ENCODE measurements at regions not wholly inside any gene's neighbourhood (a gene's known extent, or its start where the extent isn't known, plus 50 kb on each side); places are given as distances from the start of the nearest gene placed in this dataset. TPM values are rescaled to one million over a fixed set of nuclear protein-coding genes. Genes with fewer than 3 reads are reported as not detected.

GRCh38 chr6:51553246-51554015, 534.0 kb downstream of the PKHD1 start:
- ChIA-PET POLR2A (no interaction called here), CTCF (no interaction called here)
- no peak for TF ChIP-seq CTCF (IDR thresholded peaks at IDR 0.05; ENCODE audit: insufficient read depth, low read depth, low read length)
- H3K27me3 ChIP-seq (ENCODE audit: control insufficient read depth, insufficient read depth, low read length) = no peaks in the 10 kb centered on the region
- no peaks in the 10 kb centered on the region for H3K36me3 ChIP-seq (ENCODE audit: control insufficient read depth, insufficient read depth, low read length)
- no peak for DNase-seq (ENCODE audit: low read depth)
- no peak overlapping the region for H3K4me3 ChIP-seq (ENCODE audit: low read depth, low read length)

DNA sequence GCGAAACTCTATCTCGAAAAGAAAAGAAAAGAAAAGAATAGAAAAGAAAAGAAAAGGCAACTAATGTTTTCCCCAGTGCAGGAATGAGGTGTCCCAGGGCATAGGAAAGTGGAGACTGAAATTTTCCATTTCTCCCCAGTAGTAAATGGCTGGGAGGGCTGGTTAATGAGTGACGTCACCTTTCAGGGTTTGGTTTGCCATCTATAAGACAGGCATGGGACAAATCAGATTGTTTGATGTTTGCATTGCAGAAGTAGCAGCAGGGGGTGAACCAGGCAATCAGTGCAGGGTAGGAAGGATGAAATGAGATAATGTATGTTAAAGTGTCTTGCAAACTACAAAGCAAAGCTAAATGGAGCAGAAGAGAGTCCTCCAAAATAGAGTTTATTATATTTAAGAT, 533.4 kb downstream of the PKHD1 start:
- POLR2A ChIA-PET = no interaction called here
- TF ChIP-seq CTCF (IDR thresholded peaks at IDR 0.05; ENCODE audit: insufficient read depth, low read depth, low read length) = no peak
- H3K4me3 ChIP-seq (ENCODE audit: low read depth, low read length) = no peak overlapping the region
- DNase-seq (ENCODE audit: low read depth) = no peak
- no peaks in the 10 kb centered on the region for H3K36me3 ChIP-seq (ENCODE audit: control insufficient read depth, insufficient read depth, low read length)
- H3K27me3 ChIP-seq (ENCODE audit: control insufficient read depth, insufficient read depth, low read length) = no peaks in the 10 kb centered on the region
- CTCF ChIA-PET = no interaction called here

- Histone ChIP-seq H3K4me3 (ENCODE audit: low read depth, low read length) (no peak overlapping the region), H3K36me3 (ENCODE audit: control insufficient read depth, insufficient read depth, low read length) (no peaks in the 10 kb centered on the region), H3K27me3 (ENCODE audit: control insufficient read depth, insufficient read depth, low read length) (no peaks in the 10 kb centered on the region)
- TF ChIP-seq CTCF (IDR thresholded peaks at IDR 0.05; ENCODE audit: insufficient read depth, low read depth, low read length) = no peak
- POLR2A ChIA-PET = no interaction called here
- no peak for DNase-seq (ENCODE audit: low read depth)
- CTCF ChIA-PET = interaction anchor here (0.6 kb wide), 1 partner anchor 67 kb away, joined by 3 read pairs; no protein-coding TSS in a partner anchor
Measured at GRCh38 chr6:51559059-51559458, 528.4 kb downstream of the PKHD1 start.

- Histone ChIP-seq H3K4me3 (ENCODE audit: low read depth, low read length) (no peak overlapping the region), H3K27me3 (ENCODE audit: control insufficient read depth, insufficient read depth, low read length) (no peaks in the 10 kb centered on the region), H3K36me3 (ENCODE audit: control insufficient read depth, insufficient read depth, low read length) (no peaks in the 10 kb centered on the region)
- POLR2A ChIA-PET = no interaction called here
- DNase-seq (ENCODE audit: low read depth) = no peak
- TF ChIP-seq CTCF (IDR thresholded peaks at IDR 0.05; ENCODE audit: insufficient read depth, low read depth, low read length) = no peak
- CTCF ChIA-PET = no interaction called here
Measured at GRCh38 chr6:51562198-51562597, 525.2 kb downstream of the PKHD1 start.

Small RNA genes lying in the stretch of these regions (small RNA-seq; reads per million reads assigned to genes)
- not detected for gene RF00572 (ENCODE audit: insufficient read length, low read depth, low replicate concordance)

All from BJ (cell line).